ENCODE measurements at regions not wholly inside any gene's neighbourhood (a gene's known extent, or its start where the extent isn't known, plus 50 kb on each side); places are given as distances from the start of the nearest gene placed in this dataset.

DNA sequence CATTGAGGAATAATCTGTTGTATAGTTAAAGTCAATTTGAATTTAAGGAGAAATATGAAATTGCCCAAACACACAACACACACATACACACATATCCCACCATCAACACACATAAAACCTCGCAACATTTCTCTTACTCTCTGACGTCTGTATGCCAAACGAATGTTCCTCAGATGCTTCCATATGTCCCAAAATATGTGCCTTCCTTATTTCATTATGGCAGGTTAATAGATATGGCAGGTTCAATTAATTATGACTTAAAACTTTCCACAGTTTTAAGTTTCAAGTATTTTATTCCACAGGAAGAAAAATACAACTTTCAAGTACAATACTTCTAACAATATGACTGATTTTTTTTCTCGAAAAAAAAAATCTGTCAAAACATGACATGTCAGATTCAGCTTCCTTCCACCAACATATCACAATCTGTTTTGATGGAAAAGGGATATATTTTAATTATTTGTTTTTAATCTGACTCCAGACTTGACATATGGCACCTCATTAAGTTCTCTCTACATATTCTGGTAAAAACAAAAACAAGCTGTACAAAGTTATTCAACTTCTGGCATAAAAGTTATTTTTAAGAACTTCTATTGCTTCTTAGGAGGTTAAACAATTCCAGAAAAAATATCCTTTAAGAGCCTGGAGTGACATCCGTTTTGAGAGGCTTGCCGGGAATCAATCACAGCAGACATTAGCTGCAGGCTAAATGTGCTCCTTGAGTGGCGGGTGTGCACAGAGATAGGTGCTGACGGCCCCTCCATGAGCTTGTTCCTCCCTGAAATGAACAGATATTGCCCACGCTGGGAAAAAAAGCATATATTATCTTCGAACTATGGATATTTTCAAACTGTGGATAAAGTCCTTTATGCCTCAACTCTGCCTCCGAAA lies 812.7 kb downstream of the DCDC2C start:
- no peak for DNase-seq

DNA sequence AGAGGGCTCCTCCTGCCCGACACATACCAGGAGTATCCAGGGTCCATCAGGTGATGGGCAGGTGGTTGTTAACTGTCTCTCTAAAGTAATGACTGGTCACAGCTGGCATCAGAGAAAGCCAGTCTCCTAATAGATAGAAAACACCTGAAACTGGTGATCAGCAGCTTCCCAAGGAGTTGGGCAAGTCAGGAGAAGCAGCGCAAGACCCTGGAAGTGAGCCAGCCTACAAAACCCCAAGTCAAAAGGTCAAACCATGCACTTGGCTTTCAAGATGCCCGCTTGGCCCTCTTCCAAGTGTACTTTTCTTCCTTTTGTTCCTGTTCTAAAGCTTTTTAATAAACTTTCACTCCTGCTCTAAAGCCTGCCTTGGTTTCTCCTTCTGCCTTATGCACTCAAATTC lies 815.2 kb downstream of the DCDC2C start:
- no peak for DNase-seq

DNA sequence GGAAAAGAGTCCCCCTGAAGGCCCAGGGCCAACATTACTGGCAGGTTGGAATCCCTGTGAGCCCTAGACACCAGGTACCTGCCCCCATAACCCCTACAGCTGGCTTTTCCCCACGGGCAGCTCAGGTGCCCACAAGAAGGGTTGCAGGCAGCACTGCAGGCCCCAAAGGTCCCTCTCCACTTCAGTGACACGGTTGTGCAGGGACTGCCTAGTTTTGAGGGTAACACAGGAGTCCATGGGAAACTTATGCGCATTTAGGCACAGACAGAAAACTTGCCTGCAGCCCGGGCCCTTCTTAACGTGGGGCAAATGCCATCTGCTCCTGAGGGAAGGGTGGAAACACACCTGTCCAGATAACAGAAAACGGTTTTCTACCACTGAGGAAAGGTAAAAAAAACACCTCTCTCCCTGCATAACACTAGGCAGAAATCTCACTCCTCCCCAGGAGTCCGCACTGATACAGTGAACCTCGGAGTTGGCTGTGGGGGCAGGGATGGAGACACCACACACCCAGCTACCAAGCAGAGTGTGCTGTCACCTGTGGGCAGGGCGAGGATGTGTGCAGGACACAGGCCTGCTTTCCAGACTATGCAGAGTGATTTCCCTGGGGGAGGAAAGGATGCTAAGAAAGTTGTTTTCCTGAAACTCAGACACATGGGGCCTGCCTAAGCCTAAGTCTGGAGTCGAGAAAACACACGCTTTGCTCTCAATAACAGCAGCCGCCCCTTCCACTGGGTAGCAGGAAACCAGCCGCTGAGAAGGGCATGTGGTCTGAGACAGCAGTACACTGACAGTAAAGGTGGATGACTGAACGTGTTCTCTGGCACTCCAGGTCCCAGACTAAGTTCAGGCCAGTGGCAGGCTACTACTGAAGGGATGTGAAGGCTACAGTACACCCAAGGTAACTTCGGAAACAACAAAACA lies 819.4 kb downstream of the DCDC2C start:
- no peak for DNase-seq

DNA sequence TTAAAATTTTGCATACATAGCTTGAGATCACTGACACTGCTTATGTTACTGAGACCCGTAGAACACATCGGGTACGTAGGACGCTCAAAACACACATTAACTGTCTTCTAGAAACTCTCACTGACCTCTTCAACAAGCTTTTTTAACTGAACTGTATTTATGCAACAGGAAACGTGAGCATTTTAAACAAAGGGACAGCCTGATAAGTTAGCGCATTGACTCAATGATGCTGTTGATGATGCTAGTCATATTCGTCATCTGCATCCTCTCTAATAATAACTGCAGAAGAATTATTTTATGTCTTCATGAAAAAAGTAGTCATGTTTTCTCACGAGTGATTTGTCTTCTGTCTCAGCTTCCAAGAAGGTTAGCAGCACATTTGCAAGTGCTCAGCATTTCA lies 824.0 kb downstream of the DCDC2C start:
- DNase-seq, result no peak

DNA sequence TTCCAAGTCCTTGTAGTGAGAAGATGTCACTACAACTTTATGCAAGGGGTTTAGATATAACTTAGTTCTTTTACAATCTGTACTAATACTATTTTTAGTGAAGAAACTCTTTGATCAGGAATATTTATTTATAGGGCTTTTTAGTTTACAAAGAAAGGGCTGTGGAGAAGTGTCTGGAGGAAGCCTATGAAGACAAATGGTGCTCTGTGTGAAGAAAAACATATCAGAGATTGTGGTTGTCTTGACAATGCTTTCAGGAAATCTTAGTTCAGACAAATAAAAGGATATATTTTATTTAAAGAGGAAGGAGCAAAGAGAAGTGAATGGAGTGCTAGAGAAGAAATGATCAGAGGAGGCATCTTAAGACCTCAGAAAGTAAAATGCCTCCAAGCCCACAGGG lies 824.9 kb downstream of the DCDC2C start:
- DNase-seq, result no peak

DNA sequence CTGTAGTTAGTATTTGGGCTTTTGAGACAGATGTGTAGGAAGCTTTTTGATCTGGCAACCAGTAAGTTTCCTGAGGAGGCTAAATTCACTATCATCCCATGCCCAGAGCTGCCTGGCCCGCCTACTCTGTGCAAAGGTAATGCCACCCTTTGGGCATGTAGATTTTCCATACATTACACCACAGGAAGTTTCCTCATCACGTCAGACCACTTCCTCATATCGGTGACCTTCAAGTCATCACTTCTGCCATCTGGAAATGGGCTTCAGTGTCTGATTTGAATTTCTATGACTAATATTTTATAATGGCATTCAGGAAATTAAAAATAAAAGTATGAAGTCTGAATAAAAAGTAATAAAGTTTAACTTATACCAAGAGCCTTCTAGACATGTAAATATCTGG lies 825.4 kb downstream of the DCDC2C start:
- DNase-seq, result no peak

DNA sequence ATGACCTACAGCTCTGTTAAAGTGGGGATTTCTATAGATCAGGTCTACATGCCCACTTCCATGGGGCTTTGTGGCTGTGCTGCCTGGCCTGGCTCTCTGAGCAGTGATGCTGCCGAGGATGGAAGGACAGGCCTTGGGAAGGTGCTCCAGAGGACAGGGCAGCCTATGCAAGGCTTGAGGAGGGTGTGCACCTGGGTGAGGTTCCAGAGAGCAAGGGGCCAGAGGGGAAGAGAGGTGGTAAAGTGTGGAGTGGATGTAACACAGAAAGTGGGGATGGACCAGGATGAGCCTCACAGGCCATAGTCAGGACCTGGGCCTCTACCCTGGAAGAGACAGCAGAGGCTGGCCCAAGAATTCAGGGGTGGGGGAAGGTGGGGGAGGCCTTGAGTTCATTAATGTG lies 826.4 kb downstream of the DCDC2C start:
- no peak for DNase-seq

DNA sequence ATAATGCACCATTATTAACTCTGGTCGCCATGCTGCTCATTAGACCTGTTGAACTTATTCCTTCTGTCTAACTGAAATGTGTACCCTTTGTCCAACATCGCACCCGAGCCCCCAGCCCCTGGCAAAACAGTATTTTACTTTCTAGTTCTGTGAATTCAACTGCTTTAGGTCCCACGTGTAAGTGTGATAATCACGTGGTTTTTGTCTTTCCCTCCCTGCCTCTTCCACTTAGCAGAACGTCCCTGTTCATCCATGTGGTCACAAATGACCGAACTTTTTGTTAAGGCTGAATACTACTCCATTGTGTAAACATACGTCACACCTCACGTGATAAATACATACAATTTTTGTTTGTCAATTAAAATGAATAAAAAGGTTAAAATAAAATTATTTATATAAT lies 826.9 kb downstream of the DCDC2C start:
- DNase-seq, result no peak

DNA sequence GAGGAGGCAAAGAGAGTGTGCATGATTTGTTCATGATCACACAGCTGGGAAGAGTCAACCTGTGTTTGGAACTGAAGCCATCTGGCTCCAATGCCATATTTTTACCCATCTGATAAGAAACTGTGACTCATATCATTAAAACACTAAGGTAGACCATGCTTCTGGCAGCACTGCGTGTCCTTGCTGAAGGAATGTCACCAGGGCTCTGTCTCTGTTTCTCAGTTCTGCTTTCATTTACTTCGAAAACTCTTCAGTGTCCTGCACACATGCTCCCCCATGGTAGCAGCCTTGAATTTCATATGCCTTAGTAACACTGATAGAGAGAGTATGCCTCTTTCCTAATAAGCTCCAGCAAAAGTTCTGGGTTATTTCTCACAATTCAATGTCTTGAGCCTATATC lies 830.4 kb downstream of the DCDC2C start:
- no peak for DNase-seq

DNA sequence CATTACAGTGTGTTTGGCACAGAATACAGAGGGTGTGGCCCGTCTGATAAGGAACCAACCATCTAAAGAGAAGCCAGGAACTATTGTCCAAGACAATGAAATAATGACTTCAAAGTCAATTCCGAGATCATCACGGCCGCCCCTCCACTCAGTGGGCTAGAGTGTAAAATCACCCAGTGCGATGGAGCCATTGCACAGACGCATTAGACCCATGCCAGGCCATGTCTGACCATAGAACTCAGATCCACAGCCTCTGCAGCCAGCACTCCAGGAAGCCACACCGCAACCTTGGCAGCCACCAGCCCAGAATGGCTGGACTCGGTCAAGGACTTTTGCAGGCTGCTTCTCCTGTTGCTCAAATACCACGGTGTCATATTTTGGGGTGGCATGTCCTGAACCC lies 835.7 kb downstream of the DCDC2C start:
- no peak for DNase-seq

DNA sequence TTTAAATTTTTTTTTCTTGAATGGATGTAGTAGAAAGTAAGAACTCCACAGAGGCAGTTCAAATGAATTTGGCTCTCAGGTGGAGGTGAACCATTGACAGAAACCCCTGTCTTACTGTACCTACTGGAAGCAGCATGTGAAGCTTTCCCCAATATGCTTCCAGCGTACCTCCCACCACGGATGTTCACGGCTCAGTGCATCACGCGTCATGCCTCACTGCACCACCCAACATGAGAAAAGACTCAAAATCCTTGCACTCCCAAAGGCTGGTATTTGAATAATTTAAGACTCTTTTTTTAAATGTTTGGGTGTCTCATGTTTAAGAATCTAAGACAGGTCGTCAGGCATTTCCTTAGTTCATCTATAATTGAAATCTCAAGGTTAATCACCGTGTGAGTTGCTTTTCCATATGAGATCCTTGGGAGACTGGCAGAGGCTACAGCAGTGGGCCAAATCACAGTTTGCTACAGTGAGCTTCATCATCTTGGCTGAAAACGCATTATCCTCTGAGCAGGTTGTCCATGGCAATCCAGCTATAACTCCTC lies 846.4 kb downstream of the DCDC2C start:
- DNase-seq, result no peak

DNA sequence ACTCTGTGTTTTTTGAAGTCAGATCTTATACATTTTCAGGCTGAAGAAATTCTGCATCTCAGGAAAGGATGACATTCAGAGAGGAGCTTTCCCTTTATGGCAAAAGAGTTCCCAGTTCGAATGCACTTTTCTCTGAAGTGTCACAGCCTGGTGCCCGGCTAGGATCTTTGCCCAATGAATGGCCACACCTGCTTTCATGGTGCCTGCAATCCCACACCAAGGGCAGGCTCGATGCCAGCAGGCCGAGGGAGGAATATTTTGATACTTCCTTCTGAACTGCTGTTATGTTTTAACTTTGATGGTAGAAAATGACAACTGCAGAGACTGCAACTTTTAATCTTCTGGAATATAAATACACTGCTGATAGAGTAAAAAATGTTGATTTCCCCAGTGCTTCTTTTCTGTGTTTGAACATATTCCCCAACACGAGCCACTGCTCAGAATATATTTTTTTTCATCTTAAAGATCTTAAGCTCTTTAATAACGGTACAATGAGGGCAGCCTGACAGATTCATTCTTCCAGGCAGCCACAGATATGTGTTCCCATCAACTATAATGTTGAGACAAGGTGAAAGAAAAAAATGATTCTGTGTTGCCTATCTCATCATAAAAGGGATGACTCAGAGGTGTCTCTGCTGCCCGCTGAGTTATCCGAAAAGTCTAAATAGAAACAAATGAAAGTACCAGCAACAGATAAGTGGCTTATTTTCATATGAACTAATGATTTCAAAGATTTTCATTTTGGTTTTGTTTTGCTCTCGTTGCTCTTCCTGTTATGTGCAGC lies 848.5 kb downstream of the DCDC2C start:
- no peak for DNase-seq

DNA sequence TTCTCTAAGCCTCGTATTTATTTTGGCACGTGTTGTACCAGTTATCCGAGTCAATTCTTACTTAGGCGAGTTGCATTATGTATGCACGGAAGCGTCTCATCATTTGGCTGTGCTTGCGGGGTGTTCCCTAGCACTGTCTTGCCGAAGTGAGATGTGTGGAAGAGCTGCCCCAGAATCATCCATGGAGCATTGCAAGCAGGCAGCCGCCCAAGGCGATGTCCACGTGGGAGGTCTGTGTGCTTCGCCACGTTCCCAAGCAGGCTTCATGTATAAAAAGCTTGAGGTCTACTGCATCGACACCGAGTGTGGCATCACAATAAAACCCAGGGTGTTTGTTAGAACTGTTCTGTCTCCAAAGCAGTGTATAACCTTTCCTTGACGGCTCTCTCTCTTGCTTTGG lies 849.9 kb downstream of the DCDC2C start:
- no peak for DNase-seq

DNA sequence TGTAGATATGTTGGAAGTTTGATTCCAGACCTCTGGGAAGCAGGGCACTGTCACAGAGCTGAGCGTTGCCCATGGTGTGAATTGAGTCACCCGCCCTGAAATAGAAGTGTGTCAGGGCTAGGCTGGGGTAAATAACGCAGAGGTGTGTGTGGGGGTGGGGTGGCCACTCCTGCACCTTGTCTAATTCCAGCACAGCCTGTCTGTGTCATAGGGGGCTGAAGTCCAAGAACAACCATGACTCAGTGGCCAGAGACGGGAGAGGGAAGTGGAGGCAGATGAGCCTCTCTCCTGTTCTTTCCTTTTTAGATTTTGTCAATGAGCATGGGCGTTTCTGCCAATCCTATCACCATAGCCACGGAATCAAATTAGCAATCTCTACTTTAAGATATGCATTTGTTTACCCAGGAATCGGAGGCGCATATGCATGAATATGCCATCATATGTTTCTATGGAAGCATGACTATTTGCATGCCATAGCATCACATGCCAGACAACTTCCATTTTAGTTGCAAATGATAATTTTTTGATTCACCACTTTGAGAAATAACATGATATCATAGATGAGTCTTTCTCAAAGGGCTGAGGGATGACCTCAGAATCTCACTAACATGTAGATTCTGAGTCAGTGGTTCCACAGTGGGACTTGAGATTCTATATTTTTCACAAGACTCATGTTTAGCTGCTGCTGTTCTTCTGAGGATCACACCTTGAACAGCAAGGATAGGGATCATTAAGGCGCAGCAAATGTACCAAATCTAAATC lies 852.9 kb downstream of the DCDC2C start:
- DNase-seq, result no peak

DNA sequence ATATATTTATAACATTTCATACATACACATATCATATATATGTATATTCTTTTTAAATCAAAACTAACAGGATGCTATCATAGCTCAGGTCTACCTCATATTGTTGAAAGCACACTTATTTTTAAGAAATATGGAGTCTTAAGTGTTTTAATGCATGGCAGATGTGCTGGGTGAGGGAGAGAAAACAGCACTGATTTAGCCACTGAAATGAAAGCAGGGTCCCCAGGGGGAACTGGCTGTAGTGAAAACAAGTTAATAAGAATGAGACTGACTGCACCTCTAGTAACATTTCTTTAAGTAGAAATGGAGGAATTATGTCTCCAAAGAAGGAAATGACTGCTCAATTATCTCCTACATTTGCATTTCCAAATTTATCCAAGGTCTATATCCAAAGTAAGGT lies 857.8 kb downstream of the DCDC2C start:
- DNase-seq, result no peak

DNA sequence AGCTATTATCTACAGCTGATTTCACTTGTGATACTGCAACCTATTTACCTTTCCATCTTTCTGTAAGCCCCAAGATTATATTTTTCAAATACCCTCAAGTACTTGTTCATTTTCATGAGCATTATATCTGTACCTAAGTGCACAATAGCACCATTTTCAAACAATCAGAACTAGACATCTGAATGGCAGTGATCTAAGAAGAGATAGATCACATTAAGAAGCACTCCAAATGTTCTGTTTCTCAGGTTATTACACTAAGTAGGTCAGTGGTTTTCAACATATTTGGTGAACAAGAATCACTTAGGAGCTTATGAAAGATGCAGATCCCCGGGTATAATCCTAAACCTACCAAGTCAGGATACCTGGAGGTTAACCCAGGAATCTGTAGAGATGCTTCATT lies 872.7 kb downstream of the DCDC2C start:
- no peak for DNase-seq

DNA sequence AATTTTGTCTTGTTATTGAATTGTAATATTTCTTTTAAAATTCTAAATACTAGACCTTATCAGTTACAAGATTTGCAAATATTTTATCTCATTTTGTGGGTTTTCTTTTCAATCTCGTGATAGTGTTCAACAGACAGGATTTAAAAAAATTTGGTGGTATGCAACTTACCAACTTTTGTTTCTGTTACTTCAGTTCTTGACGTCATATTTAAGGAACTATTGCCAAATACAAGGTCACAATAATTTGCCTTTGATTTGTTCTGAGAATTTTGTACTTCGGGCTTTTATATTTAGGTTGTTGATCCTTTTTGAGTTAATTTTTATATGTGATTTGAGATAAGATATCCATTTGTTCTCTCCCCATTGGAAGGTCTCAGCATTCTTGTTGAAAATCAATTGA lies 876.6 kb downstream of the DCDC2C start:
- no peak for DNase-seq

DNA sequence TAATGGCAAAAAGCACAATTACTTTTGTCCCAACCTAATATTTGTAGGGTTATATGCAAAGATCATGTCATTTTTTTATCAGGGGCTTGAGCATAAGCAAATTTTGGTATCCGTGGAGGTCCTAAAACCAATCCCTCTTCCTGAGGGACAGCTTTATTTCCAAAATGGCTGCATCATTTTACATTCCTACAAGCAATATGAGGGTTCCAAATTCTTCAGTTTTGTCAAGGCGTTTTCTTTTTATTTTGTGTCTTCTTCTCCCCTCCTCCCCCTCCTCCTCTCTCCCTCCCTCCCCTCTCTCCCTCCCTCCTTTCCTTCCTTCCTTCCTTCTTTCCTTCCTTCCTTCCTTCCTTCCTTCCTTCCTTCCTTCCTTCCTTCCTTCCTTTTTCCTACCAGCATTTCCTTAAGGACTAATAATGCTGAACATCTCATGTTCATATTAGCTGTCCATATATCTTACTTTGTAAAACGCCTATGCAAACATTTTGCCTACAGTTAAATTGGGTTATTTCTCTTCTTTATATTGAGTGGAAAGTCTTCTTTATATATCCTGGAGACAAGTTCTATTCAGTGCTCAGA lies 881.8 kb downstream of the DCDC2C start:
- no peak for DNase-seq

DNA sequence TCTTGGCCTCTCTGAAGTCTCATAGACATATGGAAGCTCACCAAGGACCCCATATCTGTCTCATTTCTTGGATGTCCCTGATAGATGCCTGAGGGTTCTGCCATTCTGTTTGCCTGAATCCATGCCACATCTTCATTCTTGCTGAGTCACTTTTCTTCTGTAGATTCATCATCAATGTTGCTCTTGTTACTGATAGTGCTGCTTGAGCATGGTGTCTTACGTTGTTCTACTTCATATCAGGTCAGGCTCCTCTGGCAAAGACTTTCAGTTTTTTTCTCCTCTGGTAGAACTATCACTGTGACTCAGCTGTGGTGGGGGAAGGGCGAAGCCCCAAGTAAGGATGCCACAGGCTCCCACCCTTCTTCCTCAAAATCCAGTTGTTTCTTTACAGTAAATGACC lies 885.2 kb downstream of the DCDC2C start:
- DNase-seq, result no peak

DNA sequence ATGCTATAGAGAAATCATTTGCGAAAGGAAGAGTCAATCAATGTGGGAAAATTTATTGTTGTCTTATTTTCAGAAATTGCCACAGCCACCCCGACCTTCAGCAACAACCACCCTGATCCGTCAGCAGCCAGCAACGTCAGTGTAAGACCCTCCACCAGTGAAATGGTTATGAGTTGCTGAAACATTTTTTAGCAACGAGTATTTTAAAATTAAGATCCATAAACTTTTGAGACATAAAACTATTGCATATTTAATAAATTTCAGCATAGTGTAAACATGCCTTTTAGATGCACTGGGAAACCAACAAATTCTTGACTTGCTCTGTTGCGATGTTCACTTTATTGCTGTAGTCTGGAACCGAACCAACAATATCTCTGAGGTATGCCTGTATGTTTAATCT lies 887.9 kb downstream of the DCDC2C start:
- no peak for DNase-seq

DNA sequence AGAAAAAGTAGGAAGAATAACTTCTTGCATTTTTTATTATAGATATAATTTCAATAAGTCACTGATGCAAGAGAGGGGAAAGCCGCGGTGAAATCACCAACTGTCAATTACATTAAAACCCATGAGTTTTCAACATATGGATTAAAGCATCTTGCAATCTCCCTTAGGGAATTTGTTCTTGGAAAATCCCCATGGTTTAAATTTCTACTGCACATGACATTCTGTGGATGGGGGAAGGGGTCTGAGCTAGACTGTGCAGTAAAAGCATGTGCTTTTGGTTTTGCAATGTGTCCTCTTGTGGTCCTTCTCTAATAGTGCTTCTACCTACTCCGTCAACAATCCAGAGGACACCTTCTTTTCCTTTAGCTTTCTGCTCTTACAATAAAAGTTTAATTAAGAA lies 894.0 kb downstream of the DCDC2C start:
- DNase-seq, result no peak

DNA sequence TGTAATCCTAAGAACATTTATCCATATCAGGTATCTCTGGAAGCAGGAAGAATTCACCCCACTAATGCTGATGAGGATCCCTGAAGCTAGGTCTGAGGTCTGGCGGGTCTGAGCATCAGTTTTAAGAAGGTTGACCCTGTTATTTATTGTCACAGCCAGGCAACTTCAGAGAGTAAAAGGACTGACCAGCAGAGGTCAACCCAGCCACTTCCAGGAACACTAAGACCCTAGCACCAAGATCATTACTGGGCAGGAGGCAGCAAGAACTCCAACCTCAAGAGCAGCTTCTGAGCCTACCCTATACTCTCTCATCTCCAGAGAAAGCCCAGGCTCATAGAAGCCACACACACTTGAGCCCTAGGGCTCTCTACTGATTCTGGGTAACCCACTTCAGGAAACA lies 901.4 kb downstream of the DCDC2C start:
- no peak for DNase-seq

All from activated effector memory CD4-positive, alpha-beta T cell treated with anti-CD3 and anti-CD28 coated beads, Interleukin-2, amount 50 U/mL, for 16 hours (primary cell).